ENCODE measurements at regions not wholly inside any gene's neighbourhood (a gene's known extent, or its start where the extent isn't known, plus 50 kb on each side); places are given as distances from the start of the nearest gene placed in this dataset.

- Mint-ChIP-seq H3K4me3 (no peak overlapping the region), H3K27ac (no peak overlapping the region), H3K9me3 (peaks cover 7% of the 10 kb centered on the region), H3K27me3 (no peaks in the 10 kb centered on the region), H3K36me3 (ENCODE audit: low read depth) (peaks cover 1% of the 10 kb centered on the region), H3K4me1 (ENCODE audit: low read depth) (no peaks in the 10 kb centered on the region)
Observed at GRCh38 chr4:186912606-186913005, 188.9 kb upstream of the FAT1 start.

DNA sequence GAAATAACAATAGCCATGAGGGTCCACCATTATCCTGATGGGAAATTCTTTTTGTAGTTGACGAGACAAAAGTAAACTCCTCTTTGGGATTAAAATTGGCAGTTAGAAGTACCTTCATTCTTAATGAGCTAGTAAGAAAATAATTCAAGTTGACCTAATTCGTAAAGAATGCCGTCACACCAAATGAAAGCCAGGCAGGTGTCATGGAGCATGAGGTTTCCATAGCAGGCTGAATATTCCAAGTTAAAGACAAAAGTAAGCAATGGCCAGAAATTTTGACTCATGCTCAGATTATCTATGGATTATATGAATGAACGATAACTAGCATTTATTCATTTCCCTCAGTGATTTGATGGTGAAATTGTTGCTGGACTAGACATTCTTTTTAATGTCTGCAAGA lies 192.2 kb upstream of the FAT1 start:
- H3K27me3 Mint-ChIP-seq, result no peaks in the 10 kb centered on the region
- no peak overlapping the region for H3K27ac Mint-ChIP-seq
- H3K36me3 Mint-ChIP-seq (ENCODE audit: low read depth), result no peaks in the 10 kb centered on the region
- H3K4me3 Mint-ChIP-seq, result no peak overlapping the region
- H3K4me1 Mint-ChIP-seq (ENCODE audit: low read depth), result no peaks in the 10 kb centered on the region
- H3K9me3 Mint-ChIP-seq, result peaks cover 12% of the 10 kb centered on the region

- H3K27ac Mint-ChIP-seq, result no peak overlapping the region
- H3K36me3 Mint-ChIP-seq (ENCODE audit: low read depth), result no peaks in the 10 kb centered on the region
- no peak overlapping the region for H3K4me3 Mint-ChIP-seq
- H3K9me3 Mint-ChIP-seq, result peaks cover 12% of the 10 kb centered on the region
- H3K4me1 Mint-ChIP-seq (ENCODE audit: low read depth), result no peaks in the 10 kb centered on the region
- H3K27me3 Mint-ChIP-seq, result no peaks in the 10 kb centered on the region
Observed at GRCh38 chr4:186917136-186917535, 193.5 kb upstream of the FAT1 start.

- Mint-ChIP-seq H3K27me3 (no peaks in the 10 kb centered on the region), H3K36me3 (ENCODE audit: low read depth) (no peaks in the 10 kb centered on the region), H3K4me1 (ENCODE audit: low read depth) (no peaks in the 10 kb centered on the region), H3K4me3 (no peak overlapping the region), H3K27ac (no peak overlapping the region), H3K9me3 (peaks cover 12% of the 10 kb centered on the region)
Observed at GRCh38 chr4:186918466-186918865, 194.8 kb upstream of the FAT1 start.

DNA sequence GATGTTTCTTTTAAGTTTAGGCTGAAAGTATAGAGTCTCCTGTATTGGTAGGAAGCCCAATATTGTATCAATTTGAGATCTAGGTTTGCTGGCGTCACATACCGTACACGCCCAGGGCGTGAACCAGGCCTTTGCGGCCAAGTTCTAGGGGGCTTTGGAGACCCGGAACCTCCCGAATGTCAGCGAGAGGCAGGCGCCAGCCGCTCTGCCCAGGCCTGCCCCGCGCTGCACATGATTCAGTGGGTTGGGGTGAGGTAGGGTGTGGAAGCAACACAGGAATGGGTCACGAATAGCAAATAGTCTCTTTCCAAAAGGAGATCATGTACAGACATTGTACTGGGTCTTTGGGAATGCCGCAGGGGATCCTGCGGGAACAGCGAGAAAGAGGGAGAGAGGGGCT lies 195.7 kb upstream of the FAT1 start:
- H3K9me3 Mint-ChIP-seq, result peaks cover 12% of the 10 kb centered on the region
- H3K27me3 Mint-ChIP-seq, result no peaks in the 10 kb centered on the region
- H3K27ac Mint-ChIP-seq, result no peak overlapping the region
- H3K4me3 Mint-ChIP-seq, result no peak overlapping the region
- no peaks in the 10 kb centered on the region for H3K4me1 Mint-ChIP-seq (ENCODE audit: low read depth)
- no peaks in the 10 kb centered on the region for H3K36me3 Mint-ChIP-seq (ENCODE audit: low read depth)

DNA sequence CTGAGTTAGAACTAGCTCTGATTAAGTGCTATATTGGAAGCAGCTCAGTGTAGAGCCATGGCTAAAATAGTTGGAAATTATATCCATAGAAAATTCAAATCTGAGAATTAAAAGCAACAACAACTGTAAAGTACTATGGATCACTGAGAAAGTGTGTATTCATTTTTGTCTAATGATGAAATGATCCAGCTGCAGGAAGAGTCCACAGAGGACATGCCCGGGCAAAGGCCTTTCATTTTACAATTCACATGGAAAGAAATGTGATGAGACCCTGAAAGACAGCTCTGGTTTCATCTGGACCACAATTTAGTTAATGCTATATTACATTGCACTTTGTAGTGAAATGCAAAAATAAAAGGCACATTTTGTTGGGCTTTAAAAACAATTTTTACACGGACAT lies 196.8 kb upstream of the FAT1 start:
- H3K4me3 Mint-ChIP-seq, result no peak overlapping the region
- peaks cover 14% of the 10 kb centered on the region for H3K9me3 Mint-ChIP-seq
- H3K36me3 Mint-ChIP-seq (ENCODE audit: low read depth), result no peaks in the 10 kb centered on the region
- no peak overlapping the region for H3K27ac Mint-ChIP-seq
- H3K4me1 Mint-ChIP-seq (ENCODE audit: low read depth), result no peaks in the 10 kb centered on the region
- H3K27me3 Mint-ChIP-seq, result no peaks in the 10 kb centered on the region

DNA sequence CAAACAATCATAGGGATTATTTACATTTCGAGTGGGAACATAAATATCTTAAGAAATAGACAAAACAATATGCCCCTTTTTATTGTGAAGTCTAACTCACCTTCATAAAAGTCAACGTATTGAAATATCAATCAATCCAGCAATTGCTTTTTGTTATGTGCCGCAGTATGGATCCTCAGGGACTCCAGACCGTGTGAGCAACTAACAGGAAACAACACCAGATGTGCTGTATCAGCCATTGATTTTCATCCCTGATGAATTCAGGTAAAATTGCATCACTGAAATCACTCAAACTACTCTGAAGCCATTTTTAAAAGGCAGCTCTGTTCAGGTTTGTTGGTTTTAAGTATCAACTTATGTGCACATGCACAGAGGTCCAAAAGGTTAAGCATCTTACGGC lies 197.3 kb upstream of the FAT1 start:
- H3K4me1 Mint-ChIP-seq (ENCODE audit: low read depth), result no peaks in the 10 kb centered on the region
- H3K9me3 Mint-ChIP-seq, result peaks cover 14% of the 10 kb centered on the region
- H3K27ac Mint-ChIP-seq, result no peak overlapping the region
- no peak overlapping the region for H3K4me3 Mint-ChIP-seq
- H3K36me3 Mint-ChIP-seq (ENCODE audit: low read depth), result no peaks in the 10 kb centered on the region
- H3K27me3 Mint-ChIP-seq, result no peaks in the 10 kb centered on the region

DNA sequence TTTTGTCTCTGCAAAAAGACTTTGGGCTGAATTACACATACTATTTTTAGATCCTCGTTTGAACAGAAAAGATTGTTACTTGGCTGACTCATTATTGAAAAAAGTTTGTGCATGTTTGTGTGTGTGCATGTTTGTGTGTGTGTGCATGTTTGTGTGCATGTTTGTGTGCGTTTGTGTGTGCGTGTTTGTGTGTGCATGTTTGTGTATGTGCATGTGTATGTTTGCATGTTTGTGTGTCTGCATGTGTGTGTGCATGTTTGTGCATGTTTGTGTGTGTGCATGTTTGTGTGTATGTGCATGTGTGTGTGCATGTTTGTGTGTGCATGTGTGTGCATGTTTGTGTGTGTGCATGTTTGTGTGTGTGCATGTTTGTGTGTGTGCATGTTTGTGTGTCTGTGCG lies 201.1 kb upstream of the FAT1 start:
- Mint-ChIP-seq H3K36me3 (ENCODE audit: low read depth) (no peaks in the 10 kb centered on the region), H3K9me3 (peaks cover 5% of the 10 kb centered on the region), H3K27me3 (no peaks in the 10 kb centered on the region), H3K4me1 (ENCODE audit: low read depth) (no peaks in the 10 kb centered on the region), H3K27ac (no peak overlapping the region), H3K4me3 (no peak overlapping the region)

DNA sequence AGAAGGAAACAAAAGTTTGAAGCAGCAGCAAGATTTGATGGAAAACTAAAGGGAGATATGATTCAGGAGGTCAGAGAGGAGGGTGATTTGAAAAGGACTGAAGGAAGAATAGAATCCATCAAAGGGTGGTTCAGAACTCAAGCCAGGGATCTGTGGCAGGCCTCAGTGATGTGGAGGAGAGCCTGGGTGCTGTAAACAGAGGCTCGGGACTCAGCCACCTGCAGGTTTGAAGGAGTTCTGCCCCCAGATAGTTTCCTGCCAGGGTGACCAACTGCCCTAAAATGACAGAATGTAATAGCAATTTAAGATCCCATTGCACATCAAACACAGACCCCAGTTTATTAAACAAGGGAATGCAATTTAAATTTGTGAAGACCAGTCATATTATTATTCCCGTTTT lies 204.0 kb upstream of the FAT1 start:
- Mint-ChIP-seq H3K36me3 (ENCODE audit: low read depth) (no peaks in the 10 kb centered on the region), H3K27me3 (no peaks in the 10 kb centered on the region), H3K9me3 (peaks cover 9% of the 10 kb centered on the region), H3K4me3 (no peak overlapping the region), H3K27ac (no peak overlapping the region), H3K4me1 (ENCODE audit: low read depth) (no peaks in the 10 kb centered on the region)

- Mint-ChIP-seq H3K27ac (no peak overlapping the region), H3K4me1 (ENCODE audit: low read depth) (no peaks in the 10 kb centered on the region), H3K4me3 (no peak overlapping the region), H3K9me3 (peaks cover 4% of the 10 kb centered on the region), H3K36me3 (ENCODE audit: low read depth) (no peaks in the 10 kb centered on the region), H3K27me3 (no peaks in the 10 kb centered on the region)
Observed at GRCh38 chr4:186930024-186930423, 206.4 kb upstream of the FAT1 start.

DNA sequence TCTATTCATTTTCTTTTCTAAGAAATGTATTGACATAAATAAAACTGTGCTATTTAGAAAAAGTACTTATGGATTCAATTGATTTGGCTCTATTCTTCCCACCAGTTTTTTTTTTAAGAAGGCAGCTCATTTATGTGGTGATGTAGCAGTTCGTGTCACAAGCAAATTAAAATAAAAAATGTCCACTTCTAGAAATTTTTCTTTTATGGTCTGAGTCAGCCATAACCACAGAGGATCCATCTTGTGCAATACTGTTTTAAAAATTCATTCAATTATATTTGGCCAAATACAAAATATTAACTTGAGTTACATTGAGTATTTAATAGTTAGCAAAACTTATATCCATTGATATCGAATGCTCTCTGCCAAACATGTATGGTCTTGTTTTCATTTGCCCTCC lies 207.9 kb upstream of the FAT1 start:
- H3K9me3 Mint-ChIP-seq, result peaks cover 4% of the 10 kb centered on the region
- H3K36me3 Mint-ChIP-seq (ENCODE audit: low read depth), result no peaks in the 10 kb centered on the region
- H3K4me1 Mint-ChIP-seq (ENCODE audit: low read depth), result no peaks in the 10 kb centered on the region
- H3K4me3 Mint-ChIP-seq, result no peak overlapping the region
- H3K27me3 Mint-ChIP-seq, result no peaks in the 10 kb centered on the region
- no peak overlapping the region for H3K27ac Mint-ChIP-seq

DNA sequence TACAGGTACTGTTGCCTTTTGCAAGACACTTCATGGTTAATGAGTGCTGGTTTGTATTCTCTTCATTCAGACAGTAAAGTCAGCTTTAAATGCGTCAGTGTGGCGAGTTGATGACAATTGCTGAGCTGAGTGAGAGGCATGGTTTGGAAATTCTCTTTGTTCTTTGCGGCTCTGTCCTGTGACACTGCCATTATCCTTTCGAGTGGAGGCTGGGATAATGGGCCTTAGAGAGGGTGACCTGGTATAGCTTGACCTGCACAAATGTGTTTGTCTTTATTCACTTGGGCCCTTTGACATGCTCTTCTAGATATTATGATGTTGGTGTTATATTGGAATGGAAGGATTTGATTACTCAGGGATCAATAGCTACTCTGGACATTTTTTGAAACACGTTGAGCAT lies 208.5 kb upstream of the FAT1 start:
- Mint-ChIP-seq H3K27me3 (no peaks in the 10 kb centered on the region), H3K36me3 (ENCODE audit: low read depth) (no peaks in the 10 kb centered on the region), H3K4me3 (no peak overlapping the region), H3K9me3 (peaks cover 8% of the 10 kb centered on the region), H3K27ac (no peak overlapping the region), H3K4me1 (ENCODE audit: low read depth) (no peaks in the 10 kb centered on the region)

- Mint-ChIP-seq H3K36me3 (ENCODE audit: low read depth) (no peaks in the 10 kb centered on the region), H3K27me3 (no peaks in the 10 kb centered on the region), H3K4me3 (no peak overlapping the region), H3K9me3 (peaks cover 9% of the 10 kb centered on the region), H3K27ac (no peak overlapping the region), H3K4me1 (ENCODE audit: low read depth) (no peaks in the 10 kb centered on the region)
Observed at GRCh38 chr4:186932631-186933187, 209.1 kb upstream of the FAT1 start.

DNA sequence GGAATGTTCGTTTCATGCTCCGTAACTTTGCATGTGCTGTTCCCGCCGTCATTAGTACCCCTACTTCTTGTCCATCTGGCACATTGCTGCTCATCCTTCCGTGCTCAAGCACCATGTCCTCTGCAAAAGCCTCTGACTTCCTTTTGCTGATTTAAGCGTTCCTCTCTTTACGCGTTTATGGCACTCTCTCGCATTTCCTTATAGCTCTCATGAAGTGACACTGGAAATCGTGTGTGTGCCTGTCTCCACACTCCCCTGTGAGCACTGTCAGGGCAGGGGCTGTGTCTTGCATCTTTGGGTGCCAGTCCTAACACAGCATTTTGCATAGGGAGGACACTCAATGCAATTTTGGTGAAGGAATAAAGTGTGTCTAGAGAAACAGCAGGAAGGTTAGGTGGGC lies 210.6 kb upstream of the FAT1 start:
- Mint-ChIP-seq H3K9me3 (peaks cover 15% of the 10 kb centered on the region), H3K4me1 (ENCODE audit: low read depth) (no peaks in the 10 kb centered on the region), H3K27ac (no peak overlapping the region), H3K36me3 (ENCODE audit: low read depth) (no peaks in the 10 kb centered on the region), H3K4me3 (no peak overlapping the region), H3K27me3 (no peaks in the 10 kb centered on the region)

DNA sequence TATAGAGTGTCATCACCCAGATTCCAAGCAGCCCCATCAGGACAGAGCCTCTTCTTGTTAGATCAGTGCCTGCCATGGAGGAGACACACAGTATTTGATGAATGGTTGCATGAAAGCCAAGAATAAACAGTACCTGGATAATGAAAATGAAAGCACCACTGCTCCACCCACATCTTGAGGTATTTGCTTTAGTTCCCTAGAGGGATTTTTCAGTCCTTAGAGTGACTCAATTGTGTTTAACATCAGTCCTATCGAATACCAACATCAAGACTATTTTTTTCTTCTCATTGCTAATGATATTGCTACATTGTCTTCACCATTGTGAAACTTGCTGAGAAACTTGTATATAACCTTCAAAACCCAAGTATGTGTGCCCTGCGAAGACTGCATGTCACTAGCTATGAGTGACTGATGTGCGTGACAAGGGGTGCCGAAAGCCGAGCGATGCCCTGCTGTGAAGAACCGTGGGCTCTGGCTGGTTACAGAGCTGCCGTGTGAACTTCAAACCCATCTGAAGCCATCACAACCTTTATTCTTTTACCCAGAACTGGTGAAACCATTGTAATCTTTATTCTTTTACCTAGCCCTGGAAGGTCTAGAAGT lies 211.3 kb upstream of the FAT1 start:
- peaks cover 13% of the 10 kb centered on the region for H3K9me3 Mint-ChIP-seq
- no peaks in the 10 kb centered on the region for H3K4me1 Mint-ChIP-seq (ENCODE audit: low read depth)
- H3K4me3 Mint-ChIP-seq, result no peak overlapping the region
- no peaks in the 10 kb centered on the region for H3K36me3 Mint-ChIP-seq (ENCODE audit: low read depth)
- no peak overlapping the region for H3K27ac Mint-ChIP-seq
- H3K27me3 Mint-ChIP-seq, result no peaks in the 10 kb centered on the region

GRCh38 chr4:186935901-186936300 lies 212.2 kb upstream of the FAT1 start:
- Mint-ChIP-seq H3K9me3 (peaks cover 11% of the 10 kb centered on the region), H3K4me1 (ENCODE audit: low read depth) (no peaks in the 10 kb centered on the region), H3K36me3 (ENCODE audit: low read depth) (no peaks in the 10 kb centered on the region), H3K27ac (no peak overlapping the region), H3K27me3 (no peaks in the 10 kb centered on the region), H3K4me3 (no peak overlapping the region)

All from stimulated activated naive CD8-positive, alpha-beta T cell treated with anti-CD3 and anti-CD28 coated beads, Interleukin-15, Interleukin-2, amounts not matched to agents 100 ng/mL and 50 ng/mL, for 24 hours (primary cell).